GM21529 (cell line): ENCODE measurements at regions not wholly inside any gene's neighbourhood (a gene's known extent, or its start where the extent isn't known, plus 50 kb on each side); places are given as distances from the start of the nearest gene placed in this dataset.

ENCODE experiments used
- ATAC-seq: cut with Tn5 transposase; IDR thresholded peaks from one replicate; pipeline ENCODE4 v1.9.1; 2021; ENCODE audit not compliant: unreplicated experiment

- ATAC-seq, result no peak
Measured at GRCh38 chr21:15363921-15364320, 299.1 kb upstream of the NRIP1 start.

GRCh38 chr21:15365751-15366392, 301.1 kb upstream of the NRIP1 start:
- no peak for ATAC-seq

GRCh38 chr21:15366555-15366954, 301.8 kb upstream of the NRIP1 start:
- ATAC-seq, result no peak

GRCh38 chr21:15367061-15367626, 302.3 kb upstream of the NRIP1 start:
- no peak for ATAC-seq

GRCh38 chr21:15370462-15370975, 305.7 kb upstream of the NRIP1 start:
- ATAC-seq, result no peak

- no peak for ATAC-seq
Measured at GRCh38 chr21:15373941-15374340, 309.1 kb upstream of the NRIP1 start.

- ATAC-seq, result no peak
Measured at GRCh38 chr21:15379776-15380175, 315.0 kb upstream of the NRIP1 start.

- ATAC-seq, result no peak
Measured at GRCh38 chr21:15383588-15383987, 318.8 kb upstream of the NRIP1 start.

- ATAC-seq, result no peak
Measured at GRCh38 chr21:15390049-15390448, 325.2 kb upstream of the NRIP1 start.

GRCh38 chr21:15397258-15397657, 332.5 kb upstream of the NRIP1 start:
- ATAC-seq, result no peak

GRCh38 chr21:15400905-15401304, 328.9 kb upstream of the USP25 start:
- ATAC-seq, result no peak

- ATAC-seq, result no peak
Measured at GRCh38 chr21:15401331-15401730, 328.5 kb upstream of the USP25 start.

- no peak for ATAC-seq
Measured at GRCh38 chr21:15405214-15405613, 324.6 kb upstream of the USP25 start.

GRCh38 chr21:15406791-15407190, 323.0 kb upstream of the USP25 start:
- ATAC-seq, result no peak

GRCh38 chr21:15407585-15407984, 322.2 kb upstream of the USP25 start:
- no peak for ATAC-seq

- no peak for ATAC-seq
Measured at GRCh38 chr21:15408089-15408488, 321.7 kb upstream of the USP25 start.

GRCh38 chr21:15409031-15409430, 320.8 kb upstream of the USP25 start:
- ATAC-seq, result no peak

- no peak for ATAC-seq
Measured at GRCh38 chr21:15410853-15411252, 318.9 kb upstream of the USP25 start.

GRCh38 chr21:15414057-15414456, 315.7 kb upstream of the USP25 start:
- ATAC-seq, result no peak

GRCh38 chr21:15415541-15416261, 314.1 kb upstream of the USP25 start:
- no peak for ATAC-seq

GRCh38 chr21:15421441-15421881, 308.3 kb upstream of the USP25 start:
- ATAC-seq, result no peak

- no peak for ATAC-seq
Measured at GRCh38 chr21:15421947-15422346, 307.8 kb upstream of the USP25 start.
